ENCODE measurements at regions not wholly inside any gene's neighbourhood (a gene's known extent, or its start where the extent isn't known, plus 50 kb on each side); places are given as distances from the start of the nearest gene placed in this dataset.

GRCh38 chr2:138223319-138223718 lies 259.0 kb downstream of the HNMT start:
- Histone ChIP-seq H3K4me1 (ENCODE audit: control insufficient read depth, insufficient read depth, low read length) (no peaks in the 10 kb centered on the region), H3K4me3 (ENCODE audit: low read length) (no peak overlapping the region), H3K36me3 (ENCODE audit: insufficient read depth, low read length) (no peaks in the 10 kb centered on the region), H3K4me2 (ENCODE audit: low read length) (no peak overlapping the region), H3K27me3 (ENCODE audit: control insufficient read depth, insufficient read depth, low read length) (no peaks in the 10 kb centered on the region), H3K9me3 (replicated peaks; ENCODE audit: low read length) (no peaks in the 10 kb centered on the region), H3K9ac (ENCODE audit: low read depth, low read length) (no peak overlapping the region)

- H3K4me1 ChIP-seq (ENCODE audit: control insufficient read depth, insufficient read depth, low read length): no peaks in the 10 kb centered on the region
- no peak overlapping the region for H3K9ac ChIP-seq (ENCODE audit: low read depth, low read length)
- H3K9me3 ChIP-seq (replicated peaks; ENCODE audit: low read length): no peaks in the 10 kb centered on the region
These were observed 262.9 kb downstream of the HNMT start for GRCh38 chr2:138227195-138227594.

GRCh38 chr2:138228101-138228500 lies 263.8 kb downstream of the HNMT start:
- no peaks in the 10 kb centered on the region for H3K9me3 ChIP-seq (replicated peaks; ENCODE audit: low read length)
- H3K9ac ChIP-seq (ENCODE audit: low read depth, low read length): no peak overlapping the region
- no peak overlapping the region for H3K4me2 ChIP-seq (ENCODE audit: low read length)
- no peaks in the 10 kb centered on the region for H3K27me3 ChIP-seq (ENCODE audit: control insufficient read depth, insufficient read depth, low read length)
- H3K4me1 ChIP-seq (ENCODE audit: control insufficient read depth, insufficient read depth, low read length): no peaks in the 10 kb centered on the region
- H3K4me3 ChIP-seq (ENCODE audit: low read length): no peak overlapping the region
- H3K36me3 ChIP-seq (ENCODE audit: insufficient read depth, low read length): no peaks in the 10 kb centered on the region

More at GRCh38 chr2:138227195-138227594, 262.9 kb downstream of the HNMT start:
- H3K36me3 ChIP-seq (ENCODE audit: insufficient read depth, low read length): no peaks in the 10 kb centered on the region
- H3K27me3 ChIP-seq (ENCODE audit: control insufficient read depth, insufficient read depth, low read length): no peaks in the 10 kb centered on the region
- H3K4me2 ChIP-seq (ENCODE audit: low read length): no peak overlapping the region
- no peak overlapping the region for H3K4me3 ChIP-seq (ENCODE audit: low read length)

GRCh38 chr2:138234265-138234664 lies 267.3 kb upstream of the SPOPL start:
- Histone ChIP-seq H3K9ac (ENCODE audit: low read depth, low read length) (no peak overlapping the region), H3K36me3 (ENCODE audit: insufficient read depth, low read length) (no peaks in the 10 kb centered on the region), H3K9me3 (replicated peaks; ENCODE audit: low read length) (no peaks in the 10 kb centered on the region), H3K4me1 (ENCODE audit: control insufficient read depth, insufficient read depth, low read length) (no peaks in the 10 kb centered on the region), H3K4me2 (ENCODE audit: low read length) (no peak overlapping the region), H3K27me3 (ENCODE audit: control insufficient read depth, insufficient read depth, low read length) (no peaks in the 10 kb centered on the region), H3K4me3 (ENCODE audit: low read length) (no peak overlapping the region)

- H3K36me3 ChIP-seq (ENCODE audit: insufficient read depth, low read length): no peaks in the 10 kb centered on the region
- no peaks in the 10 kb centered on the region for H3K9me3 ChIP-seq (replicated peaks; ENCODE audit: low read length)
- peaks cover 5% of the 10 kb centered on the region for H3K4me1 ChIP-seq (ENCODE audit: control insufficient read depth, insufficient read depth, low read length)
- H3K4me3 ChIP-seq (ENCODE audit: low read length): no peak overlapping the region
- no peak overlapping the region for H3K4me2 ChIP-seq (ENCODE audit: low read length)
- no peaks in the 10 kb centered on the region for H3K27me3 ChIP-seq (ENCODE audit: control insufficient read depth, insufficient read depth, low read length)
- no peak overlapping the region for H3K9ac ChIP-seq (ENCODE audit: low read depth, low read length)
These were observed 266.5 kb upstream of the SPOPL start for GRCh38 chr2:138235041-138235440.

- Histone ChIP-seq H3K27me3 (ENCODE audit: control insufficient read depth, insufficient read depth, low read length) (no peaks in the 10 kb centered on the region), H3K4me1 (ENCODE audit: control insufficient read depth, insufficient read depth, low read length) (peaks cover 9% of the 10 kb centered on the region), H3K4me3 (ENCODE audit: low read length) (no peak overlapping the region), H3K9me3 (replicated peaks; ENCODE audit: low read length) (no peaks in the 10 kb centered on the region), H3K9ac (ENCODE audit: low read depth, low read length) (no peak overlapping the region), H3K36me3 (ENCODE audit: insufficient read depth, low read length) (no peaks in the 10 kb centered on the region), H3K4me2 (ENCODE audit: low read length) (no peak overlapping the region)
These were observed 265.4 kb upstream of the SPOPL start for GRCh38 chr2:138236142-138236541.

- H3K4me3 ChIP-seq (ENCODE audit: low read length): no peak overlapping the region
- H3K9ac ChIP-seq (ENCODE audit: low read depth, low read length): no peak overlapping the region
- no peaks in the 10 kb centered on the region for H3K9me3 ChIP-seq (replicated peaks; ENCODE audit: low read length)
- no peaks in the 10 kb centered on the region for H3K27me3 ChIP-seq (ENCODE audit: control insufficient read depth, insufficient read depth, low read length)
- no peaks in the 10 kb centered on the region for H3K36me3 ChIP-seq (ENCODE audit: insufficient read depth, low read length)
- H3K4me1 ChIP-seq (ENCODE audit: control insufficient read depth, insufficient read depth, low read length): peaks cover 9% of the 10 kb centered on the region
- H3K4me2 ChIP-seq (ENCODE audit: low read length): no peak overlapping the region
These were observed 263.7 kb upstream of the SPOPL start for GRCh38 chr2:138237667-138238384.

GRCh38 chr2:138238908-138239307 lies 262.7 kb upstream of the SPOPL start:
- Histone ChIP-seq H3K36me3 (ENCODE audit: insufficient read depth, low read length) (no peaks in the 10 kb centered on the region), H3K27me3 (ENCODE audit: control insufficient read depth, insufficient read depth, low read length) (no peaks in the 10 kb centered on the region)

GRCh38 chr2:138239902-138240491 lies 261.6 kb upstream of the SPOPL start:
- Histone ChIP-seq H3K9ac (ENCODE audit: low read depth, low read length) (peak overlapping the region; percentile 27), H3K27me3 (ENCODE audit: control insufficient read depth, insufficient read depth, low read length) (no peaks in the 10 kb centered on the region), H3K4me3 (ENCODE audit: low read length) (no peak overlapping the region), H3K4me1 (ENCODE audit: control insufficient read depth, insufficient read depth, low read length) (peaks cover 22% of the 10 kb centered on the region), H3K4me2 (ENCODE audit: low read length) (peak overlapping the region; percentile 42), H3K9me3 (replicated peaks; ENCODE audit: low read length) (no peaks in the 10 kb centered on the region), H3K36me3 (ENCODE audit: insufficient read depth, low read length) (no peaks in the 10 kb centered on the region)

More at GRCh38 chr2:138238908-138239307, 262.7 kb upstream of the SPOPL start:
- H3K9me3 ChIP-seq (replicated peaks; ENCODE audit: low read length): no peaks in the 10 kb centered on the region
- no peak overlapping the region for H3K4me2 ChIP-seq (ENCODE audit: low read length)
- H3K9ac ChIP-seq (ENCODE audit: low read depth, low read length): no peak overlapping the region
- peaks cover 11% of the 10 kb centered on the region for H3K4me1 ChIP-seq (ENCODE audit: control insufficient read depth, insufficient read depth, low read length)
- no peak overlapping the region for H3K4me3 ChIP-seq (ENCODE audit: low read length)

GRCh38 chr2:138243372-138243771 lies 258.2 kb upstream of the SPOPL start:
- H3K27me3 ChIP-seq (ENCODE audit: control insufficient read depth, insufficient read depth, low read length): no peaks in the 10 kb centered on the region
- no peak overlapping the region for H3K4me2 ChIP-seq (ENCODE audit: low read length)
- no peak overlapping the region for H3K9ac ChIP-seq (ENCODE audit: low read depth, low read length)
- no peaks in the 10 kb centered on the region for H3K36me3 ChIP-seq (ENCODE audit: insufficient read depth, low read length)
- no peaks in the 10 kb centered on the region for H3K9me3 ChIP-seq (replicated peaks; ENCODE audit: low read length)
- H3K4me3 ChIP-seq (ENCODE audit: low read length): no peak overlapping the region
- peaks cover 33% of the 10 kb centered on the region for H3K4me1 ChIP-seq (ENCODE audit: control insufficient read depth, insufficient read depth, low read length)

- Histone ChIP-seq H3K27me3 (ENCODE audit: control insufficient read depth, insufficient read depth, low read length) (no peaks in the 10 kb centered on the region), H3K4me2 (ENCODE audit: low read length) (no peak overlapping the region), H3K9ac (ENCODE audit: low read depth, low read length) (peak overlapping the region; percentile 34), H3K9me3 (replicated peaks; ENCODE audit: low read length) (no peaks in the 10 kb centered on the region), H3K4me1 (ENCODE audit: control insufficient read depth, insufficient read depth, low read length) (peaks cover 33% of the 10 kb centered on the region), H3K36me3 (ENCODE audit: insufficient read depth, low read length) (no peaks in the 10 kb centered on the region), H3K4me3 (ENCODE audit: low read length) (no peak overlapping the region)
These were observed 257.1 kb upstream of the SPOPL start for GRCh38 chr2:138244501-138244925.

- Histone ChIP-seq H3K27me3 (ENCODE audit: control insufficient read depth, insufficient read depth, low read length) (no peaks in the 10 kb centered on the region), H3K4me2 (ENCODE audit: low read length) (no peak overlapping the region), H3K9me3 (replicated peaks; ENCODE audit: low read length) (no peaks in the 10 kb centered on the region), H3K9ac (ENCODE audit: low read depth, low read length) (peak overlapping the region; percentile 34), H3K4me1 (ENCODE audit: control insufficient read depth, insufficient read depth, low read length) (peaks cover 25% of the 10 kb centered on the region), H3K36me3 (ENCODE audit: insufficient read depth, low read length) (no peaks in the 10 kb centered on the region), H3K4me3 (ENCODE audit: low read length) (no peak overlapping the region)
These were observed 256.3 kb upstream of the SPOPL start for GRCh38 chr2:138245310-138245709.

Data from skeletal muscle satellite cell (primary cell).